ENCODE measurements at regions not wholly inside any gene's neighbourhood (a gene's known extent, or its start where the extent isn't known, plus 50 kb on each side); places are given as distances from the start of the nearest gene placed in this dataset.
"Not testable (repeated sequence)": the region's sequence is repeated elsewhere in the genome, so short reads cannot be mapped to it uniquely, and the experiment has no call there.

- DNase-seq (ENCODE audit: low read depth in 2 of 2) = no peak
These were observed 911.9 kb downstream of the TTLL7 start for GRCh38 chr1:83086986-83087512.

GRCh38 chr1:83086346-83086745 is 912.6 kb downstream of the TTLL7 start:
- no peak for DNase-seq (ENCODE audit: low read depth in 2 of 2)

GRCh38 chr1:83083589-83084224 is 915.2 kb downstream of the TTLL7 start:
- no peak for DNase-seq (ENCODE audit: low read depth in 2 of 2)

- no peak for DNase-seq (ENCODE audit: low read depth in 2 of 2)
These were observed 921.5 kb downstream of the TTLL7 start for GRCh38 chr1:83077411-83077810.

- no peak for DNase-seq (ENCODE audit: low read depth in 2 of 2)
These were observed 923.8 kb downstream of the TTLL7 start for GRCh38 chr1:83075107-83075506.

GRCh38 chr1:83067954-83068353 is 931.0 kb downstream of the TTLL7 start:
- no peak for DNase-seq (ENCODE audit: low read depth in 2 of 2)

- DNase-seq (ENCODE audit: low read depth in 2 of 2) = no peak
These were observed 932.8 kb downstream of the TTLL7 start for GRCh38 chr1:83065952-83066727.

GRCh38 chr1:83064589-83065242 is 934.2 kb downstream of the TTLL7 start:
- no peak for DNase-seq (ENCODE audit: low read depth in 2 of 2)

GRCh38 chr1:83060651-83061390 is 938.1 kb downstream of the TTLL7 start:
- DNase-seq (ENCODE audit: low read depth in 2 of 2) = no peak

GRCh38 chr1:83060221-83060620 is 938.7 kb downstream of the TTLL7 start:
- no peak for DNase-seq (ENCODE audit: low read depth in 2 of 2)

- no peak for DNase-seq (ENCODE audit: low read depth in 2 of 2)
These were observed 940.6 kb downstream of the TTLL7 start for GRCh38 chr1:83058327-83058726.

- DNase-seq (ENCODE audit: low read depth in 2 of 2) = no peak
These were observed 943.4 kb downstream of the TTLL7 start for GRCh38 chr1:83055391-83056170.

- DNase-seq (ENCODE audit: low read depth in 2 of 2) = no peak
These were observed 945.5 kb downstream of the TTLL7 start for GRCh38 chr1:83053446-83053845.

GRCh38 chr1:83052865-83053264 is 946.1 kb downstream of the TTLL7 start:
- DNase-seq (ENCODE audit: low read depth in 2 of 2) = no peak

GRCh38 chr1:83051053-83051452 is 947.9 kb downstream of the TTLL7 start:
- not testable (repeated sequence) for DNase-seq (ENCODE audit: low read depth in 2 of 2)

- DNase-seq (ENCODE audit: low read depth in 2 of 2) = peak; percentile 44 to 46
These were observed 955.7 kb downstream of the TTLL7 start for GRCh38 chr1:83043244-83043643.

- DNase-seq (ENCODE audit: low read depth in 2 of 2) = not testable (repeated sequence)
These were observed 959.8 kb downstream of the TTLL7 start for GRCh38 chr1:83039091-83039490.

GRCh38 chr1:83034851-83035250 is 964.1 kb downstream of the TTLL7 start:
- DNase-seq (ENCODE audit: low read depth in 2 of 2) = peak in 1 of 2 experiments; percentile 8

GRCh38 chr1:83033682-83034081 is 965.2 kb downstream of the TTLL7 start:
- peak; percentile 20 to 23 for DNase-seq (ENCODE audit: low read depth in 2 of 2)

GRCh38 chr1:83029916-83030315 is 969.0 kb downstream of the TTLL7 start:
- DNase-seq (ENCODE audit: low read depth in 2 of 2) = peak; percentile 35 to 36

- no peak for DNase-seq (ENCODE audit: low read depth in 2 of 2)
These were observed 969.9 kb downstream of the TTLL7 start for GRCh38 chr1:83029050-83029449.

Data from fibroblast of skin of left quadriceps (primary cell).